Keratinocyte (primary cell): ENCODE measurements at regions not wholly inside any gene's neighbourhood (a gene's known extent, or its start where the extent isn't known, plus 50 kb on each side); places are given as distances from the start of the nearest gene placed in this dataset.
"Not testable (repeated sequence)": the region's sequence is repeated elsewhere in the genome, so short reads cannot be mapped to it uniquely, and the experiment has no call there.

Source experiments
- DNase-seq: peaks from one replicate; pipeline ENCODE4 v3.0.0-alpha.2; 2011; ENCODE audit warnings: low read depth, missing footprints, low spot score
- FAIRE-seq: peaks from 2 replicates; lab custom pipeline; 2011; peaks lifted over from hg19 to GRCh38; lab: Jason Lieb, UNC
- H2AFZ ChIP-seq: 2 replicates; pipeline ENCODE4 v1.6.0; 2012; ENCODE audit warnings: low read length, control low read depth, inconsistent platforms; ENCODE audit not compliant: control insufficient read depth
- H3K27ac ChIP-seq: 2 replicates; pipeline ENCODE4 v1.5.1; 2011; ENCODE audit warnings: low read length; ENCODE audit not compliant: control insufficient read depth, insufficient read depth
- H3K27me3 ChIP-seq: 3 replicates; pipeline ENCODE4 v1.6.0; 2011; ENCODE audit warnings: low read length; ENCODE audit not compliant: control insufficient read depth, insufficient read depth; ENCODE audit errors: extremely low read depth
- H3K36me3 ChIP-seq, 2 experiments: 2 replicates in 1 of 2; 3 replicates in 1 of 2; pipeline ENCODE4 v1.5.1; 2011; ENCODE audit warnings: low read length in 2 of 2, mild to moderate bottlenecking in 1 of 2; ENCODE audit not compliant: control insufficient read depth in 2 of 2, insufficient read depth in 2 of 2; ENCODE audit errors: extremely low read depth in 1 of 2
- H3K4me1 ChIP-seq: 3 replicates; pipeline ENCODE4 v1.5.1; 2011; ENCODE audit warnings: low read length; ENCODE audit not compliant: control insufficient read depth, insufficient read depth; ENCODE audit errors: extremely low read depth
- H3K4me2 ChIP-seq: 3 replicates; pipeline ENCODE4 v1.6.0; 2011; ENCODE audit warnings: low read depth, low read length; ENCODE audit not compliant: control insufficient read depth, insufficient read depth; ENCODE audit errors: extremely low read depth
- H3K4me3 ChIP-seq, 3 experiments: fragments of 200-600 bp in 1 of 3; sonication (generic) in 1 of 3; 2 replicates in 2 of 3; 3 replicates in 1 of 3; pipeline ENCODE4 v1.5.1; 2011 to 2016; ENCODE audit warnings: low read length in 3 of 3, mild to moderate bottlenecking in 3 of 3, control low read depth in 2 of 3, inconsistent platforms in 1 of 3, low read depth in 1 of 3, mixed read lengths in 1 of 3, mixed run types in 1 of 3, moderate library complexity in 1 of 3; ENCODE audit not compliant: control insufficient read depth in 2 of 3, insufficient read depth in 2 of 3; ENCODE audit errors: extremely low read depth in 1 of 3
- H3K79me2 ChIP-seq: 2 replicates; pipeline ENCODE4 v1.6.0; 2012; ENCODE audit warnings: low read length; ENCODE audit not compliant: control insufficient read depth, insufficient read depth
- H3K9ac ChIP-seq: 3 replicates; pipeline ENCODE4 v1.6.0; 2011; ENCODE audit warnings: low read length; ENCODE audit not compliant: control insufficient read depth, insufficient read depth; ENCODE audit errors: extremely low read depth
- H3K9me1 ChIP-seq: 3 replicates; pipeline ENCODE4 v1.6.0; 2011; ENCODE audit warnings: low read length; ENCODE audit not compliant: control insufficient read depth, insufficient read depth; ENCODE audit errors: extremely low read depth
- H3K9me3 ChIP-seq: 2 replicates; pipeline ENCODE4 v1.5.1; 2012; ENCODE audit warnings: low read depth, low read length; ENCODE audit not compliant: control insufficient read depth
- H4K20me1 ChIP-seq: 3 replicates; pipeline ENCODE4 v1.6.0; 2011; ENCODE audit warnings: low read length; ENCODE audit not compliant: control insufficient read depth, insufficient read depth; ENCODE audit errors: extremely low read depth
- CTCF ChIP-seq, 3 experiments: IDR thresholded peaks in 1 of 3; conservative IDR thresholded peaks in 1 of 3; optimal IDR thresholded peaks in 1 of 3; 2 replicates in 2 of 3; 3 replicates in 1 of 3; pipeline versions ENCODE3 to v1.5.1; 2011; ENCODE audit warnings: low read length in 3 of 3, mild to moderate bottlenecking in 3 of 3, moderate library complexity in 2 of 3, control low read depth in 1 of 3, inconsistent platforms in 1 of 3; ENCODE audit not compliant: insufficient read depth in 2 of 3; ENCODE audit errors: extremely low read depth in 1 of 3
- EZH2 ChIP-seq: IDR thresholded peaks from one replicate; pipeline ENCODE4 v1.6.1; 2012; ENCODE audit warnings: inconsistent platforms, mild to moderate bottlenecking, low read length, moderate library complexity
- dilution Hi-C: fragments of 300-500 bp; cut with MboI; formaldehyde crosslinking; loops from one replicate; pipeline ENCODE4 v1.7.0; 2020; ENCODE audit warnings: low sequenced_read_pairs; ENCODE audit not compliant: extremely low pct_ligation_motif_present

GRCh38 chr7:153766926-153767325 is 285.3 kb upstream of the DPP6 start:
- FAIRE-seq, H4K20me1 ChIP-seq, H3K36me3 ChIP-seq, H3K4me1 ChIP-seq, H2AFZ ChIP-seq, H3K4me2 ChIP-seq, H3K9me3 ChIP-seq, H3K9ac ChIP-seq, H3K4me3 ChIP-seq, H3K27me3 ChIP-seq, dilution Hi-C loops, DNase-seq, H3K9me1 ChIP-seq, H3K27ac ChIP-seq, H3K79me2 ChIP-seq: not testable (repeated sequence)

GRCh38 chr7:153772966-153773365 is 279.2 kb upstream of the DPP6 start:
- dilution Hi-C loops = no loop called here
- Histone ChIP-seq H3K9me1 (no peaks in the 10 kb centered on the region), H2AFZ (no peak overlapping the region), H3K27ac (no peak overlapping the region), H3K4me1 (no peaks in the 10 kb centered on the region), H4K20me1 (no peaks in the 10 kb centered on the region), H3K27me3 (no peaks in the 10 kb centered on the region), H3K79me2 (no peaks in the 10 kb centered on the region), H3K36me3 (no peaks in the 10 kb centered on the region), H3K9me3 (no peaks in the 10 kb centered on the region), H3K9ac (no peak overlapping the region), H3K4me3 (no peak overlapping the region), H3K4me2 (no peak overlapping the region)
- FAIRE-seq = no peak
- no peak for DNase-seq
- TF ChIP-seq CTCF (optimal IDR thresholded peaks at IDR 0.05 in 1 of 3, IDR thresholded peaks at IDR 0.05 in 1 of 3, conservative IDR thresholded peaks at IDR 0.05 in 1 of 3; ENCODE audit: extremely low read depth in 1 of 3, insufficient read depth in 2 of 3, low read length in 3 of 3) (no peak), EZH2 (no peak)

GRCh38 chr7:153776940-153777339 is 275.3 kb upstream of the DPP6 start:
- H3K36me3 ChIP-seq, H3K9me3 ChIP-seq, H3K4me3 ChIP-seq, H3K4me2 ChIP-seq, H3K4me1 ChIP-seq, DNase-seq, H4K20me1 ChIP-seq, FAIRE-seq, H3K9me1 ChIP-seq, H3K9ac ChIP-seq, dilution Hi-C loops, H3K27ac ChIP-seq, H3K79me2 ChIP-seq, H3K27me3 ChIP-seq, H2AFZ ChIP-seq: not testable (repeated sequence)

DNA sequence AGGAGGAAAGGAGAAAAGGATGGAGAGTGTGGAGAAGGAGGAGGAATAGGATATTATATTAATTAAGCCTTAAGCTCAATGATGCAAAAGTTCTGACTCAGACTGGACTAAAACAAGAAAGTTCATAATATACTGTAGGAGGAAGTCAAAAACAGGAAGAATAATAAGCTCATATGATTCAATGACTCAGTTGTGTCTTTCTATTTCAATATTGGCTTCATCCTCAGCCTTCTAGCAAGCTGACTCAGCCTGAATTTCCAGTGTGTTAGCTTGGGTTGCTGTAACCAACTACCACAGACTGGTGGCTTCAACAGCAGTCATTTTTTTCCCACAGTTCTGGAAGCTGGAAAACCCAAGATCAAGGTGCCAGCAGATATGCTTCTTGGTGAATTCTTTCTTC is 254.8 kb upstream of the DPP6 start:
- H3K9me3 ChIP-seq, FAIRE-seq, H3K4me1 ChIP-seq, H4K20me1 ChIP-seq, H3K9me1 ChIP-seq, H3K27ac ChIP-seq, H3K4me3 ChIP-seq, H3K36me3 ChIP-seq, H2AFZ ChIP-seq, H3K9ac ChIP-seq, H3K4me2 ChIP-seq, dilution Hi-C loops, H3K27me3 ChIP-seq, DNase-seq, H3K79me2 ChIP-seq: not testable (repeated sequence)
